Putamen (tissue), 1 donor: ENCODE measurements at regions not wholly inside any gene's neighbourhood (a gene's known extent, or its start where the extent isn't known, plus 50 kb on each side); places are given as distances from the start of the nearest gene placed in this dataset.

Source experiments
- DNase-seq: peaks from one replicate; pipeline ENCODE4 v3.0.0-alpha.2; 2016; ENCODE audit warnings: low spot score

- no peak for DNase-seq
Measured at GRCh38 chr12:125271892-125272291, 206.7 kb downstream of the AACS start.

GRCh38 chr12:125272383-125272933 lies 207.2 kb downstream of the AACS start:
- DNase-seq, result no peak

GRCh38 chr12:125276567-125276966 lies 211.3 kb downstream of the AACS start:
- DNase-seq, result no peak

- no peak for DNase-seq
Measured at GRCh38 chr12:125280482-125281377, 215.5 kb downstream of the AACS start.

- no peak for DNase-seq
Measured at GRCh38 chr12:125282921-125283320, 217.7 kb downstream of the AACS start.

GRCh38 chr12:125283521-125283920 lies 218.3 kb downstream of the AACS start:
- DNase-seq, result no peak

GRCh38 chr12:125284087-125284486 lies 218.9 kb downstream of the AACS start:
- DNase-seq, result peak; percentile 50

GRCh38 chr12:125284945-125285685 lies 219.9 kb downstream of the AACS start:
- no peak for DNase-seq

GRCh38 chr12:125286005-125286727 lies 220.9 kb downstream of the AACS start:
- DNase-seq, result no peak

- DNase-seq, result no peak
Measured at GRCh38 chr12:125287155-125287847, 222.1 kb downstream of the AACS start.

- DNase-seq, result no peak
Measured at GRCh38 chr12:125288931-125289928, 224.0 kb downstream of the AACS start.

GRCh38 chr12:125289970-125290369 lies 224.7 kb downstream of the AACS start:
- no peak for DNase-seq

- DNase-seq, result no peak
Measured at GRCh38 chr12:125292700-125293099, 227.5 kb downstream of the AACS start.

- no peak for DNase-seq
Measured at GRCh38 chr12:125295550-125295949, 230.3 kb downstream of the AACS start.

- no peak for DNase-seq
Measured at GRCh38 chr12:125296701-125297100, 231.5 kb downstream of the AACS start.

- DNase-seq, result no peak
Measured at GRCh38 chr12:125299840-125300239, 234.6 kb downstream of the AACS start.

- no peak for DNase-seq
Measured at GRCh38 chr12:125300249-125300648, 235.0 kb downstream of the AACS start.

GRCh38 chr12:125303337-125303736 lies 238.1 kb downstream of the AACS start:
- no peak for DNase-seq

GRCh38 chr12:125304029-125304428 lies 238.8 kb downstream of the AACS start:
- DNase-seq, result no peak

GRCh38 chr12:125305231-125305630 lies 240.0 kb downstream of the AACS start:
- no peak for DNase-seq
